ENCODE measurements at regions not wholly inside any gene's neighbourhood (a gene's known extent, or its start where the extent isn't known, plus 50 kb on each side); places are given as distances from the start of the nearest gene placed in this dataset.

- DNase-seq (ENCODE audit: low read depth, low spot score) (no peak), FAIRE-seq (no peak), ATAC-seq (no peak)
- ChIA-PET SMC1A (ENCODE audit: uncharacterized antibody, unreplicated experiment) (no interaction called here), CTCF (no interaction called here), RAD21 (ENCODE audit: unreplicated experiment) (no interaction called here), POLR2A (no interaction called here)
- in situ Hi-C loops (cut with MboI) = no loop called here
- H4K20me1 ChIP-seq (ENCODE audit: control insufficient read depth, insufficient read depth) = no peaks in the 10 kb centered on the region
- BruUV-seq (replicated peaks) = no TSS peak
- H3K4me1 ChIP-seq (ENCODE audit: control insufficient read depth, insufficient read depth, low read length) = no peaks in the 10 kb centered on the region
- no peak overlapping the region for H3K4me2 ChIP-seq (ENCODE audit: control insufficient read depth, insufficient read depth)
- H3K36me3 ChIP-seq (ENCODE audit: control insufficient read depth in 2 of 2, insufficient read depth in 2 of 2, low read length in 1 of 2) = no peaks in the 10 kb centered on the region
- H3K9me3 ChIP-seq (replicated peaks; ENCODE audit: control insufficient read depth, insufficient read depth, low read length) = no peaks in the 10 kb centered on the region
- no peak overlapping the region for H2AFZ ChIP-seq (ENCODE audit: control insufficient read depth, low read depth, low read length)
- intact Hi-C loops (cut with micrococcal nuclease; ENCODE audit: unreplicated experiment) = no loop called here
- no peaks in the 10 kb centered on the region for H3K27me3 ChIP-seq (replicated peaks in 1 of 2; ENCODE audit: control insufficient read depth in 2 of 2, insufficient read depth in 2 of 2, low read length in 1 of 2)
- no peak overlapping the region for H3K4me3 ChIP-seq
- no peak overlapping the region for H3K9ac ChIP-seq (ENCODE audit: control insufficient read depth, insufficient read depth, low read length)
- no peaks in the 10 kb centered on the region for H3K79me2 ChIP-seq (ENCODE audit: control insufficient read depth, insufficient read depth, low read length)
- no peak overlapping the region for H3K27ac ChIP-seq (ENCODE audit: control insufficient read depth, insufficient read depth)
- TF ChIP-seq YBX1 (IDR thresholded peaks at IDR 0.05) = no peak
- no peak for TF ChIP-seq MYB (IDR thresholded peaks at IDR 0.05; ENCODE audit: borderline replicate concordance, low read depth, low read length)
- TF ChIP-seq HSF1 (IDR thresholded peaks at IDR 0.05; ENCODE audit: low read depth, low read length) = no peak
- TF ChIP-seq RELB (IDR thresholded peaks at IDR 0.05; ENCODE audit: low read depth) = no peak
- no peak for TF ChIP-seq GATAD2B (conservative IDR thresholded peaks at IDR 0.05; ENCODE audit: low read depth)
- no peak for TF ChIP-seq REST (IDR thresholded peaks at IDR 0.05; ENCODE audit: low read depth, low read length)
- no peak for TF ChIP-seq RELA (IDR thresholded peaks at IDR 0.05; ENCODE audit: borderline replicate concordance, partially characterized antibody)
- TF ChIP-seq NKRF (conservative IDR thresholded peaks at IDR 0.05) = no peak
- TF ChIP-seq NR2F1 (conservative IDR thresholded peaks at IDR 0.05) = no peak
- TF ChIP-seq SMAD5 (IDR thresholded peaks at IDR 0.05; ENCODE audit: low read depth) = no peak
- no peak for TF ChIP-seq POU2F2 (IDR thresholded peaks at IDR 0.05; ENCODE audit: borderline replicate concordance, low read depth, low read length)
- TF ChIP-seq PAX8 (IDR thresholded peaks at IDR 0.05) = no peak
- TF ChIP-seq PRDM15 (CRISPR knock-in tag; IDR thresholded peaks at IDR 0.05) = no peak
Measured at GRCh38 chr5:110099572-110099971, 409.8 kb downstream of the MAN2A1 start.

All from GM12878 (cell line).